ENCODE measurements at regions not wholly inside any gene's neighbourhood (a gene's known extent, or its start where the extent isn't known, plus 50 kb on each side); places are given as distances from the start of the nearest gene placed in this dataset.
"Not testable (repeated sequence)": the region's sequence is repeated elsewhere in the genome, so short reads cannot be mapped to it uniquely, and the experiment has no call there.

GRCh38 chr9:3773362-3774060 is 247.7 kb upstream of the RFX3 start:
- no peak for DNase-seq (ENCODE audit: low spot score)

- DNase-seq (ENCODE audit: low spot score): no peak
These were observed 243.8 kb upstream of the RFX3 start for GRCh38 chr9:3769646-3770045.

GRCh38 chr9:3768712-3769457 is 243.1 kb upstream of the RFX3 start:
- no peak for DNase-seq (ENCODE audit: low spot score)

DNA sequence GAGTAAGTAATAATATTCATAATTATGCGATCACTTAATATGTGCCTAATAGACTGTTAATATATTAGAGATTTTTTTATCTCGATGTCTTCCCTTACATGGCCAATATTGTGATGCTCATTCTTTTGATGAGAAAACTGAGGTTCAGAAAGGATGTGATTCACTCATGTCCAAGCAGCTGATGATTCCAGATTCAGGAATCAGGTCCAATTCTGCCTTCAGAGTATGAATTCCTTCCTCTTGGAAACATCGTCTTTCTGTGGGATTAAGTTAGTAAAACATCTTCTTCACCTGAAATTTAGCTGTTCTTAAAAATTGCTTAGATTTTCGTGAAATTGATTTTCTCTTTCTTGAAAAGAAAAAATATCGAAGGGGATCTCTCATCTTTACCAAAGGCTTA is 242.5 kb upstream of the RFX3 start:
- DNase-seq (ENCODE audit: low spot score): no peak

GRCh38 chr9:3762076-3762475 is 236.3 kb upstream of the RFX3 start:
- no peak for DNase-seq (ENCODE audit: low spot score)

DNA sequence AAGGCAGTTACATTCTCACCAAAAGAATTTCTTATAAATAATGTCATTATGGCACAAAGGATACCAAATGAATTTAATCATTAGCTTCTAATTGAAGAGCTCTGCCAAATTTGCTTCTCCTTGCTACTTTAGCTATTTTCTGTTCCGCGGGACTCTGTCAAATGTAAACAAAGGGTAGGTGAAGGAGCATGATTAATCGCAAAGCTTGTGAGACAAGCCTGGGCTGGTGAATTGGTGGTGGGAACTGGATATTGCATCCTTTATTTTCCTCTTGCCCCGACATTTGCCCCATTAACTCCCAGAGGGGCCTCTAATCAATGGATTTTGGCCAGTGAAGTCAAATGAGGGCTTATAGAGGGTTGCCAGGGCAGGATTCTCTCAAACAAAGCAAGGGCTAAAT is 234.2 kb upstream of the RFX3 start:
- no peak for DNase-seq (ENCODE audit: low spot score)

DNA sequence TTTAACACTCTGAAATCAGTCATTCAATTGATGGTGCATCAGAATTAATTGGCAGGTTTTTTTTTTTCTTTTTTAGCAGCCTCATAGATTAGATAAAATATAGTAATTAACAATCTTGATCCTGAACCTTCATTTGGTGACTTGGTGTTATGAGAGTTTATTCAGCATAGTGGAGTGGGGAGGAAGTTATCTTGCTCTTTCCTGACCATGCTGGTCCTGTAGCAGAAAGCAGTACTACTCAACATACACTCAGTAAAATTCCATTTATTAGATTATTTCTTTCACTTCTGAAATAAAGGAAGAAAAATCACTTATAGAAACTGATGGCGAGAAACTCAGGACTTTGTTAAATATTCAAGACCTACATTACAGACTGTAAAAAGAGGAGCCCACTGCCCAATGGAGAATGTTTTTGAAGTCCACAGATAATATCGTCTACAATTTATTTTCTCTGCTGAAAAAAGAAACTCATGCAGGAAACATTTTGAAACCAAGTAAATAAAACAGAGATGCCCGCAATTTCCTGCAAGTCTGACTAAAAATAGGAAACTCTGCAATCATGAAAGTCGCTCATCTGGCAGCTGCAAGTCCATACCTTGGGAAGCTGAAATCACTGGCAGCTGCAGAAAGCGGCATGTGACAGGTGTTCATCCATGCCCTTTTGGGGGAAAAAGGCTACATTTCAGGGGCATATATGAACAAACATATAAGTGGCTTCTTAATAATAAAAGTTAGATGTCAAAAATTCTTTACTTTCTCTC is 233.2 kb upstream of the RFX3 start:
- no peak for DNase-seq (ENCODE audit: low spot score)

DNA sequence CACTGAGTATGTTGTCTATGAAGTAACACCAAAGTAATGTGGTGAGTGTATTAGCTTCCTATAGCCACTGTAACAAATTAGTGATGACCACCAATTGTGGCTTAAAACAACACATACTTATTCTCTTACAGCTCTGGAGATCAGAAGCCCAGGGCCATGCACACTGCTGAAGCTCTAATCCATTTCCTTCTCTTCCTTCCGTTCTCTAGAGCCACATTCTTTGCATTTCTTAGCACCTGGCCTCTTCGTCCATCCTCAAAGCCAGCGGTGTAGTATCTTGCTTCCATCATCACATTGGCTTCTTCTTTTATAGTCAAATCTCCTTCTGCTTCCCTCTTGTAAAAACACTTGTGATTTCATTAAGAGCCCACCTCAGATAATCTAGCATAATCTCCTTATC is 230.3 kb upstream of the RFX3 start:
- no peak for DNase-seq (ENCODE audit: low spot score)

DNA sequence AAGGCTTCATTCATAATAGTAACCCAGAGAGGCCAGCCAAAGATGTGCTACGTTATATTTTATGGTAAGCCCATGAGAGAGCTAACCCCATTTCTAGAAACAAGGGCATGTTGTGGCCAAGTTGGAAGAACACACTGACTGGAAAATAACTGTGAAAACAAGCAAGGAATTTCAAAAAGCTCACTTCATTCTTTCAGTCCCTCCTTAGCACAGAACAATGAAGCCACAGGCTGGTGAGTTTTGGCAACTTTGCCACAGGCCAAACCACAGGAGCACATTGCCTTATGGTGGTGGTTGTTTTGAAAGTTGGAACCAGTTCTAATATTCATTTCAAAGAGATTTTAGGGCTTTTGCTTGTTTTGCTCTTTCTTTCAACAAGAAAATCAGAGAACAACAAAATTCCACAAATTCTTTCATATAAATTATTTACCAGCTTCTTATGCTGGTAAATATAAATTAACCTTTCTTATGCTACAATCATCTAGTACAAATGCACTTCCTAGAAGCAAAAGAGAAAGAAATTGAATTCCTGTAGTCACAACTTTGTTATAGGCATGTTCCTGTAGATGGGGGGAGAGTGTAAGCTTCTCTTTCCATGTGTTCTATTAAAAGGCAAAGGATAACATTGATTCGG is 225.4 kb upstream of the RFX3 start:
- DNase-seq (ENCODE audit: low spot score): no peak

DNA sequence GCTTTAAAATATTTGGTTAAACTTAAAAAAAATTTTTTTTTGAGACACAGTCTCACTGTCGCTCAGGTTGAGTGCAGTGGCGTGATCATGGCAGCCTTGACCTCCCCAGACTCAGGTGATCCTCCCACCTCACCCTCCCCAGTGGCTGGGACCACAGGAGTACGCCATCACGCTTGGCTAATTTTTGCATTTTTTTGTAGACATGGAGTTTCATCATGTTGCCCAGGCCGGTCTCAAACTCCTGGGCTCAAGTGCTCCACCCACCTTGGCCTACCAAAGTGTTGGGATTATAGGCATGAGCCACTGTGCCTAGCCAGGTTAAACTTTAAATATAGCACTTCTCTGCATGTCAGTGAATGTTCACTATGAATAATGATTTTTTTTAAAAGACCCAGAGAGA is 224.5 kb upstream of the RFX3 start:
- DNase-seq (ENCODE audit: low spot score): no peak

GRCh38 chr9:3746296-3747275 is 220.8 kb upstream of the RFX3 start:
- no peak for DNase-seq (ENCODE audit: low spot score)

- no peak for DNase-seq (ENCODE audit: low spot score)
These were observed 218.2 kb upstream of the RFX3 start for GRCh38 chr9:3743901-3744413.

DNA sequence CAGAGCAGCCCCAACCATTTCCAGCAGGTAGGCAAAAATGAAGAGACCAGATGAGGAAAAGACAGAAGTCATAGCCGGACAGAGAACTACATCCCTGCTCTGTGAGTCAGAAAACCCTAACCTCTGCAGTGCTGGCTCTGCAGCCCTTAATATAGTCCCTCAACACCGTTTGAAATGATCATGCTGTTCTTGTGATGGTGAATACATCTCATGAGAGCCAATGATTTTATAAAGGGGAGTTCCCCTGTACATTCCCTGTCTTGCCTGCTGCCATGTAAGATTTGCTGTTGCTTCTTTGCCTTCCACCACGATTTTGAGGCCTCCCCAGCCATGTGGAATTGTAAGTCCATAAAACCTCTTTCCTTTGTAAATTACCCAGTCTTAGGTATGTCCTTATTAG is 216.8 kb upstream of the RFX3 start:
- DNase-seq (ENCODE audit: low spot score): no peak

DNA sequence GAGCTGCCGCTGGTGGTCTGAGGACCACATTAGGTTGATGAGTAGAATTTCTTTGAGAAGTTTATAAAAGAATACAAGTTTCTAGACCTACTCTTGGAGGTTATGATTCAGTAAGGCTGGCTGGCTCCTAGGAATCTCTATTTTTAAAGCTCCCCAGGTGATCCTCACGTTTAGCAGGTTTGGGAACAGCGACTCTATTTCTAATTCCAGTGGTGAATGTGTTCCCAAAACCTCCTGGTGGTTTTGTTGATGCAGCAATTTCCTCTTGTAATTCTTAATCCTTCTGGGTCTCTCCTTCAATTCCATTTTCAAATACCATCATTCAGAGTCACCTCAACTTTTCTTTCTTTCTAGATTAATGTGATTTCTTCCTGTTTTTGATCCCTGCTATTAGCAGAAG is 215.9 kb upstream of the RFX3 start:
- no peak for DNase-seq (ENCODE audit: low spot score)

- DNase-seq (ENCODE audit: low spot score): no peak
These were observed 215.1 kb upstream of the RFX3 start for GRCh38 chr9:3740690-3741419.

DNA sequence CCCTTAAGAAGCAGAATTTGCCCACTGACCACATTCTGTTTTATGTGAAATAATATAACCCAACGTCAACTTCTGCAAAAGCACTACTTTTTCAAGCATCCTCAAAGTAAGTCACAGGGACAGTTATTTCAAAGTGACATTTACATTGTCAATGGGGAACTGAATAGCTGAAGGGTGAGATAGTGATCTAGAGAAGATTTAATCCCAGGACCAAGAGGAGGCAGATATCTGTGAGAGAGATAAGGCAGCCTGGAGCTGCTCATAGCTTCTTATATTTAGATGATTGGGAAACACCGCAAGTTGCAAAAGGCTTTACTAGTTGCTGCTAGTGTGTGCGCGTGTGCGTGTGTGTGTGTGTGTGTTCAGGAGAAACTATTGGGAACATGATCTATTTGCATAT is 210.4 kb upstream of the RFX3 start:
- DNase-seq (ENCODE audit: low spot score): no peak

DNA sequence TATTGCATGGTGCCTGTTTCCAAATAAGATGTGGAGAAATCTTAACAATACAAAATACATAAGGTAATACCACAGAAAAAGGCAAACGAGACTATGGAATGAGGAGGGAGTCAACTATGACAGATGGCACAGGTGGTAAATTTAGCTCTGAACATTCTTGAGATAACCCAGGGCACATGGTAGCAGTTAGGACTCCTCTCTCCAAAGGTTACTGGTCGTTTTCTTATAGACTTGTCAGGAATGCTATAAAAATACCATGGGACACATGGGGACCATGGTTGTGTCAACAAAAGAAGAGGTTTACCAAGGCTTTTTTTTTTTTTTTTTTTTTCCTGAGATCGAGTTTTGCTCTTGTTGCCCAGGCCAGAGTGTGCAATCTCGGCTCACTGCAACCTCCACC is 209.4 kb upstream of the RFX3 start:
- DNase-seq (ENCODE audit: low spot score): no peak

DNA sequence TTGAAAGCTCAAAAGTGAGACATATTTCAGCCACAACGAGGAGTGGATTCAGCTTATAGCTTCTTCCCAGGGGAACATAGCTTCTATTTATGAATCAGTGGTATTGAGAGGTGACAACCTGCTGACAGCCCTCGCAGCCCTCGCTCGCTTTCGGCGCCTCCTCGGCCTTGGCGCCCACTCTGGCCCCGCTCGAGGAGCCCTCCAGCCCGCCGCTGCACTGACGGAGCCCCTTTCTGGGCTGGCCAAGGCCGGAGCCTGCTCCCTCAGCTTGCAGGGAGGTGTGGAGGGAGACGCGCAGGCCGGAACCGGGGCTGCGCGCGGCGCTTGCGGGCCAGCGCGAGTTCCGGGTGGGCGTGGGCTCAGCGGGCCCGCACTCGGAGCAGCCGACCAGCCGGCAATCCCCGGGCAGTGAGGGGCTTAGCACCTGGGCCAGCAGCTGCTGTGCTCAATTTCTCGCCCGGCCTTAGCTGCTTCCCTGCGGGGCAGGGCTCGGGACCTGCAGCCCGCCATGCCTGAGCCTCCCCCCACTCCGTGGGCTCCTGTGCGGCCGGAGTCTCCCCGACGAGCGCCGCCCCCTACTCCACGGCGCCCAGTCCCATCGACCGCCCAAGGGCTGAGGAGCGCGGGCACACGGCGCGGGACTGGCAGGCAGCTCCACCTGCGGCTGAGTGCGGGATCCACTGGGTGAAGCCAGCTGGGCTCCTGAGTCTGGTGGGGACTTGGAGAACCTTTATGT is 207.9 kb upstream of the RFX3 start:
- DNase-seq (ENCODE audit: low spot score): not testable (repeated sequence)

DNA sequence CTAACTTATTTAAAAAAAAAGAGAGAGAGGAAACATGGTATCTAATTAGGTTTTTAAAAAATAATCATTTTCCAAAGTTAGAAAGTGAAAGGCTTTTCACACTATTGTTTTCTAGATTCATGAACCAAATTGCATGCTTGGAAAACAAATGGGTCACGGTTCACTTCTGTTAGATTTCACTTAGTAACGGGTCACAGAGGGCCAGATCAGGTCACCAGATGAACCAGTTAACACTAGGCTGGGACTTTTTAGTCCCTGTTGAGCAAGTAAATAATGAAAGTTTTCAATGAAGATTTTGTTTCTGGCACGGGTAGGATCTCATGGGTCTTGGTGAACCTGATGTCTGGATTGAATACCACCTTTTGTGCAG is 207.2 kb upstream of the RFX3 start:
- no peak for DNase-seq (ENCODE audit: low spot score)
